GM21367 (cell line): ENCODE measurements at regions not wholly inside any gene's neighbourhood (a gene's known extent, or its start where the extent isn't known, plus 50 kb on each side); places are given as distances from the start of the nearest gene placed in this dataset.

Experiments used
- ATAC-seq: cut with Tn5 transposase; IDR thresholded peaks from one replicate; pipeline ENCODE4 v1.9.1; 2021; ENCODE audit not compliant: unreplicated experiment

GRCh38 chrX:7294483-7294882 lies 146.5 kb upstream of the PUDP start:
- no peak for ATAC-seq

- ATAC-seq, result no peak
Measured at GRCh38 chrX:7286168-7286837, 138.3 kb upstream of the PUDP start.

- no peak for ATAC-seq
Measured at GRCh38 chrX:7285765-7286164, 137.8 kb upstream of the PUDP start.

GRCh38 chrX:7283741-7284140 lies 135.8 kb upstream of the PUDP start:
- ATAC-seq, result no peak

- no peak for ATAC-seq
Measured at GRCh38 chrX:7280520-7280919, 132.6 kb upstream of the PUDP start.

- ATAC-seq, result no peak
Measured at GRCh38 chrX:7272346-7272745, 124.4 kb upstream of the PUDP start.

- no peak for ATAC-seq
Measured at GRCh38 chrX:7270933-7271332, 123.0 kb upstream of the PUDP start.

GRCh38 chrX:7269991-7270390 lies 122.0 kb upstream of the PUDP start:
- ATAC-seq, result no peak

- ATAC-seq, result no peak
Measured at GRCh38 chrX:7269589-7269988, 121.6 kb upstream of the PUDP start.

GRCh38 chrX:7266288-7266687 lies 118.3 kb upstream of the PUDP start:
- ATAC-seq, result no peak

- peak; percentile 38 for ATAC-seq
Measured at GRCh38 chrX:7264399-7264798, 116.4 kb upstream of the PUDP start.

GRCh38 chrX:7263961-7264360 lies 116.0 kb upstream of the PUDP start:
- ATAC-seq, result no peak

- no peak for ATAC-seq
Measured at GRCh38 chrX:7263330-7263729, 115.4 kb upstream of the PUDP start.

- ATAC-seq, result no peak
Measured at GRCh38 chrX:7262551-7262950, 114.6 kb upstream of the PUDP start.

- peak; percentile 89 for ATAC-seq
Measured at GRCh38 chrX:7261672-7262332, 113.8 kb upstream of the PUDP start.

- no peak for ATAC-seq
Measured at GRCh38 chrX:7254144-7254543, 106.2 kb upstream of the PUDP start.

GRCh38 chrX:7253565-7253964 lies 105.6 kb upstream of the PUDP start:
- ATAC-seq, result no peak

GRCh38 chrX:7252013-7252610 lies 104.2 kb upstream of the PUDP start:
- ATAC-seq, result peak; percentile 56

- ATAC-seq, result no peak
Measured at GRCh38 chrX:7247346-7247745, 99.4 kb upstream of the PUDP start.

GRCh38 chrX:7244405-7244804 lies 96.5 kb upstream of the PUDP start:
- no peak for ATAC-seq

GRCh38 chrX:7242613-7243012 lies 94.7 kb upstream of the PUDP start:
- peak; percentile 92 for ATAC-seq

- ATAC-seq, result no peak
Measured at GRCh38 chrX:7240929-7241328, 93.0 kb upstream of the PUDP start.
